H9 (cell line): ENCODE measurements at regions not wholly inside any gene's neighbourhood (a gene's known extent, or its start where the extent isn't known, plus 50 kb on each side); places are given as distances from the start of the nearest gene placed in this dataset.

Source experiments
- DNase-seq: peaks from one replicate; pipeline ENCODE4 v3.0.0-alpha.2; 2017
- H2AFZ ChIP-seq: one replicate; pipeline ENCODE4 v1.6.1; 2013; ENCODE audit warnings: mild to moderate bottlenecking, low read length, control low read depth, moderate library complexity
- H2AK5ac ChIP-seq: 2 replicates; pipeline ENCODE4 v1.6.1; 2013; ENCODE audit warnings: low read length, control low read depth, mixed read lengths; ENCODE audit not compliant: insufficient read length
- H2BK120ac ChIP-seq: one replicate; pipeline ENCODE4 v1.6.1; 2013; ENCODE audit warnings: low read depth, mild to moderate bottlenecking, low read length, control low read depth, inconsistent platforms; ENCODE audit not compliant: poor library complexity, severe bottlenecking
- H2BK12ac ChIP-seq: 2 replicates; pipeline ENCODE4 v1.6.1; 2013; ENCODE audit warnings: low read length, control low read depth, mixed read lengths, low read depth; ENCODE audit not compliant: insufficient read length
- H2BK15ac ChIP-seq: 2 replicates; pipeline ENCODE4 v1.6.1; 2013; ENCODE audit warnings: low read depth, low read length, control low read depth
- H2BK20ac ChIP-seq: one replicate; pipeline ENCODE4 v1.6.1; 2013; ENCODE audit warnings: low read depth, mild to moderate bottlenecking, low read length, control low read depth, inconsistent platforms; ENCODE audit not compliant: poor library complexity, severe bottlenecking
- H2BK5ac ChIP-seq: 2 replicates; pipeline ENCODE4 v1.6.1; 2013; ENCODE audit warnings: low read length, control low read depth, mixed read lengths; ENCODE audit not compliant: insufficient read length
- H3K14ac ChIP-seq: 2 replicates; pipeline ENCODE4 v1.6.1; 2013; ENCODE audit warnings: low read length, control low read depth; ENCODE audit not compliant: insufficient read depth
- H3K18ac ChIP-seq: 2 replicates; pipeline ENCODE4 v1.6.1; 2013; ENCODE audit warnings: low read depth, mild to moderate bottlenecking, mixed read lengths, low read length, control low read depth; ENCODE audit not compliant: insufficient read length
- H3K23ac ChIP-seq: 2 replicates; pipeline ENCODE4 v1.6.1; 2013; ENCODE audit warnings: low read length, control low read depth, mixed read lengths, low read depth; ENCODE audit not compliant: insufficient read length
- H3K23me2 ChIP-seq: 2 replicates; pipeline ENCODE4 v1.6.1; 2013; ENCODE audit warnings: low read depth, mild to moderate bottlenecking, mixed read lengths, low read length, control low read depth; ENCODE audit not compliant: insufficient read length, poor library complexity, severe bottlenecking
- H3K27ac ChIP-seq: 2 replicates; pipeline ENCODE4 v1.5.1; 2013; ENCODE audit warnings: low read length, control low read depth, mixed read lengths, low read depth; ENCODE audit not compliant: insufficient read length
- H3K27me3 ChIP-seq: 2 replicates; pipeline ENCODE4 v1.6.1; 2013; ENCODE audit warnings: low read length, control low read depth, inconsistent platforms; ENCODE audit not compliant: insufficient read depth
- H3K4ac ChIP-seq: 2 replicates; pipeline ENCODE4 v1.6.1; 2013; ENCODE audit warnings: low read depth, mild to moderate bottlenecking, control low read depth, inconsistent platforms, low read length, moderate library complexity
- H3K4me1 ChIP-seq: 2 replicates; pipeline ENCODE4 v1.6.1; 2013; ENCODE audit warnings: low read length, control low read depth, inconsistent platforms; ENCODE audit not compliant: insufficient read depth
- H3K4me2 ChIP-seq: 2 replicates; pipeline ENCODE4 v1.6.1; 2013; ENCODE audit warnings: low read length, control low read depth, mixed read lengths; ENCODE audit not compliant: insufficient read length, insufficient read depth
- H3K56ac ChIP-seq: 2 replicates; pipeline ENCODE4 v1.6.1; 2013; ENCODE audit warnings: low read depth, mild to moderate bottlenecking, mixed read lengths, low read length, control low read depth; ENCODE audit not compliant: insufficient read length
- H3K79me1 ChIP-seq: 2 replicates; pipeline ENCODE4 v1.6.1; 2013; ENCODE audit warnings: low read depth, mild to moderate bottlenecking, moderate library complexity, low read length, control low read depth, inconsistent platforms; ENCODE audit not compliant: insufficient read depth, poor library complexity, severe bottlenecking
- H3K79me2 ChIP-seq: 2 replicates; pipeline ENCODE4 v1.6.1; 2013; ENCODE audit warnings: low read length, control low read depth, inconsistent platforms; ENCODE audit not compliant: insufficient read depth
- H3K9ac ChIP-seq: 2 replicates; pipeline ENCODE4 v1.6.1; 2013; ENCODE audit warnings: low read length, control low read depth, mixed read lengths; ENCODE audit not compliant: insufficient read length; ENCODE audit errors: extremely low read depth
- H3K9me3 ChIP-seq: one replicate; pipeline ENCODE4 v1.6.1; 2013; ENCODE audit warnings: low read depth, low read length, inconsistent platforms; ENCODE audit not compliant: control insufficient read depth
- H3T11ph ChIP-seq: one replicate; pipeline ENCODE4 v1.6.1; 2013; ENCODE audit warnings: mild to moderate bottlenecking, low read length, control low read depth, inconsistent platforms
- H4K20me1 ChIP-seq: one replicate; pipeline ENCODE4 v1.6.1; 2013; ENCODE audit not compliant: control insufficient read depth, insufficient read length, insufficient read depth
- H4K5ac ChIP-seq: 2 replicates; pipeline ENCODE4 v1.6.1; 2013; ENCODE audit warnings: low read depth, mild to moderate bottlenecking, mixed read lengths, low read length, control low read depth; ENCODE audit not compliant: insufficient read length
- H4K8ac ChIP-seq: replicated peaks from 2 replicates; pipeline ENCODE4 v1.6.1; 2013; ENCODE audit warnings: low read length, control low read depth, mixed read lengths, low read depth; ENCODE audit not compliant: insufficient read length
- H4K91ac ChIP-seq: 2 replicates; pipeline ENCODE4 v1.6.1; 2013; ENCODE audit warnings: low read depth, mild to moderate bottlenecking, moderate library complexity, mixed read lengths, low read length, control low read depth; ENCODE audit not compliant: insufficient read length
- H3K27ac Mint-ChIP-seq, 3 experiments: 2 replicates in 2 of 3; 3 replicates in 1 of 3; pipeline ENCODE4 v1.8.0; 2020 to 2021; ENCODE audit warnings: mixed read lengths in 3 of 3, mild to moderate bottlenecking in 1 of 3, moderate library complexity in 1 of 3
- H3K27me3 Mint-ChIP-seq: 2 replicates; pipeline ENCODE4 v1.8.0; 2021; ENCODE audit warnings: low read depth, mild to moderate bottlenecking, moderate library complexity, mixed read lengths
- H3K36me3 Mint-ChIP-seq, 3 experiments: 2 replicates in 2 of 3; 3 replicates in 1 of 3; pipeline ENCODE4 v1.8.0; 2020 to 2021; ENCODE audit warnings: low read depth in 3 of 3, mixed read lengths in 3 of 3; ENCODE audit not compliant: insufficient read depth in 1 of 3
- H3K4me1 Mint-ChIP-seq, 2 experiments: 2 replicates each; pipeline ENCODE4 v1.8.0; 2020; ENCODE audit warnings: mixed read lengths in 2 of 2
- H3K4me3 Mint-ChIP-seq, 2 experiments: 2 replicates in 1 of 2; 3 replicates in 1 of 2; pipeline ENCODE4 v1.8.0; 2020 to 2021; ENCODE audit warnings: mild to moderate bottlenecking in 2 of 2, mixed read lengths in 2 of 2, moderate library complexity in 1 of 2
- H3K9me3 Mint-ChIP-seq, 2 experiments: 2 replicates in 1 of 2; 3 replicates in 1 of 2; pipeline ENCODE4 v1.8.0; 2020; ENCODE audit warnings: mild to moderate bottlenecking in 2 of 2, mixed read lengths in 2 of 2, moderate library complexity in 1 of 2
- CTCF ChIP-seq: fragments of 200-600 bp; sonication (generic); conservative IDR thresholded peaks from 3 replicates; pipeline ENCODE4 v1.8.0; 2021; ENCODE audit warnings: antibody characterized with exemption, mild to moderate bottlenecking
- WGBS: extraction: QIAGEN DNeasy Blood & Tissue Kit; methylation state at CpG from one replicate; pipeline ENCODE4 v1.1.7; 2013; ENCODE audit warnings: missing lambda C conversion rate, low lambda C conversion rate, mixed read lengths; ENCODE audit not compliant: insufficient read length; ENCODE audit errors: extremely low coverage; 5-methylcytosine and 5-hydroxymethylcytosine counted together

- no peak overlapping the region for H3K4me2 ChIP-seq
Observed at GRCh38 chr11:42536611-42537360, 775.0 kb upstream of the API5 start.

More at GRCh38 chr11:42536611-42537360, 775.0 kb upstream of the API5 start:
- H2BK12ac ChIP-seq = no peak overlapping the region
- H3K4me1 ChIP-seq = no peaks in the 10 kb centered on the region
- no peaks in the 10 kb centered on the region for H3K4me1 Mint-ChIP-seq
- H3K23ac ChIP-seq = no peak overlapping the region
- no peak overlapping the region for H4K91ac ChIP-seq
- H3K79me2 ChIP-seq = no peaks in the 10 kb centered on the region
- no peak overlapping the region for H3K18ac ChIP-seq
- H2BK20ac ChIP-seq = no peak overlapping the region
- H3K4ac ChIP-seq = no peak overlapping the region
- no peak overlapping the region for H2BK15ac ChIP-seq
- no peak for DNase-seq
- H3K9ac ChIP-seq = no peak overlapping the region
- H3K56ac ChIP-seq = no peak overlapping the region
- no peak overlapping the region for H2BK5ac ChIP-seq
- H4K20me1 ChIP-seq = no peaks in the 10 kb centered on the region
- no peak overlapping the region for H2AFZ ChIP-seq
- H3K23me2 ChIP-seq = no peaks in the 10 kb centered on the region
- no peak overlapping the region for H3T11ph ChIP-seq
- H3K27ac Mint-ChIP-seq = no peak overlapping the region; a peak in 1 of 7 replicates
- H3K36me3 Mint-ChIP-seq = peaks cover 0 to 4% (median 0%) of the 10 kb centered on the region in 3 experiments; a peak in 1 of 7 replicates
- no peaks in the 10 kb centered on the region; a peak in 2 of 5 replicates for H3K9me3 Mint-ChIP-seq
- H2BK120ac ChIP-seq = no peak overlapping the region
- no peak overlapping the region for H4K8ac ChIP-seq
- H3K79me1 ChIP-seq = no peaks in the 10 kb centered on the region
- no peak for TF ChIP-seq CTCF
- H3K9me3 ChIP-seq = no peaks in the 10 kb centered on the region
- H3K14ac ChIP-seq = no peak overlapping the region
- WGBS = no CpG with 5 or more reads among the region's 5 CpGs
- no peak overlapping the region for H2AK5ac ChIP-seq
- no peaks in the 10 kb centered on the region for H3K27me3 ChIP-seq
- no peaks in the 10 kb centered on the region for H3K27me3 Mint-ChIP-seq
- no peak overlapping the region for H4K5ac ChIP-seq
- no peak overlapping the region for H3K4me3 Mint-ChIP-seq
- no peak overlapping the region for H3K27ac ChIP-seq
